Suprapubic skin (tissue), 3 donors: ENCODE measurements at regions not wholly inside any gene's neighbourhood (a gene's known extent, or its start where the extent isn't known, plus 50 kb on each side); places are given as distances from the start of the nearest gene placed in this dataset.

Source experiments
- CTCF ChIP-seq, 2 donors: fragments of 200-600 bp in 1 of 2; fragments of 450-650 bp in 1 of 2; sonication (generic) in 1 of 2; IDR thresholded peaks; one replicate each; pipeline ENCODE4 v1.5.1; 2016 to 2019; ENCODE audit warnings: antibody characterized with exemption in 2 of 2, mild to moderate bottlenecking in 1 of 2, moderate library complexity in 1 of 2
- POLR2AphosphoS5 ChIP-seq, 3 donors: sonication (generic); formaldehyde crosslinking; IDR thresholded peaks; one replicate each; pipeline ENCODE4 v1.6.1; 2017; ENCODE audit warnings: antibody characterized with exemption in 3 of 3

- TF ChIP-seq CTCF (IDR thresholded peaks at IDR 0.05) (no peak), POLR2AphosphoS5 (IDR thresholded peaks at IDR 0.05) (no peak)
These were observed 271.8 kb downstream of the FBXW7 start for GRCh38 chr4:152264106-152264505.
